ENCODE measurements at regions not wholly inside any gene's neighbourhood (a gene's known extent, or its start where the extent isn't known, plus 50 kb on each side); places are given as distances from the start of the nearest gene placed in this dataset.

DNA sequence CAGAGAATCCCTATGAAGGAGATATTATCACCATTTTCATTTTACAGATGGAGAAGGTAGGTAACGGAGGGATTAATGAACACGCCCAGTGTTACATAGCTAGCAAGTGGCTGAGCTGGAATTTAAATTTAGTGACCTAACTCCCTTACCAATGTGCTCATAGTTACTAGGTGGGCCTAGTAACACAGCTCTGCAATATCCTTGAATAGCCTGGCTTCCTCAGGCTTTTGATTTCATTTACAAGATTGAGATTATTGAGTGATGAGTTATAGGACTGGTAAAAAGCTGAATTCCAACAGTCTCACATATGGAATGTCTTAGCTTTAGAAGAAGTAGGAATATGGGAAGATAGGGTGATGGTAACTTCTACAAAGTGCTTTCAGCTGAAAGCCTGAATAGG lies 336.3 kb upstream of the KIF2A start:
- DNase-seq = no peak

DNA sequence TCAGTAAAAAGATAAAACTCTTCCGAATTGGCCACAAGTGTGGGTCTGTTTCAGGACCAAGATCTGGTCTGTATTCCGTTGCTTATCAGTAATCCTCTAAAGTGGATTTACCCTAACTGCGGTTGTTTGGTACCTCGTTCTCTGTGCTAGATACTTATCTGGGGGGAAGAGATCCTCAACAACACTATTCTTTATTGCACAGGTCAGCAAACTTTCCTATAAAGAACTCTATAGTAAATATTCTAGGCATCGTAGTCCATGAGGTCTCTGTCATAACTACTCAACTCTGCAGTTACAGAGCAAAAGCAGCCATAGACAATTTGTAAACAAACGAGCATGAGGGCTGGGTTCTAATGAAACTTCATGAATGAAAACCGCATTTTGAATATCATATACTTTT lies 335.8 kb upstream of the KIF2A start:
- DNase-seq = no peak

DNA sequence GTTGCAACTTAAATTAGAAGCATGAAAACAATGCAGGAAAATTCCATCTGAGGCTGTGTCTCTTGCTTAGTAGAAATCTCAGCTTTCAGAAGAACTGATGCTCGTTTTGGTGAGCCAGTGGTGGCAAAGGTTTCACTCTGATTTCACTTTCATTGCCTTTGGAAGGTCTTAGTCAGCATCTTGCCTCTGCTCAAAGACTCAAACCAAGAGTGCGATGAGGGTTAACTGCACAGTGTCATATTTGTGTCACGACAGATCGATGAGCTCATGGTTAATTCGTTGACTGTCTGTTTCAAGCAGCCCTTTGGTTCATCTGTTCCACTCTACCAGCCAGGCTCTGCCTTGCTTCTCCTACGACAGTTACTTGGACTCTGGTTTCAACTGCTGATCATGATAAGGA lies 331.3 kb upstream of the KIF2A start:
- no peak for DNase-seq

DNA sequence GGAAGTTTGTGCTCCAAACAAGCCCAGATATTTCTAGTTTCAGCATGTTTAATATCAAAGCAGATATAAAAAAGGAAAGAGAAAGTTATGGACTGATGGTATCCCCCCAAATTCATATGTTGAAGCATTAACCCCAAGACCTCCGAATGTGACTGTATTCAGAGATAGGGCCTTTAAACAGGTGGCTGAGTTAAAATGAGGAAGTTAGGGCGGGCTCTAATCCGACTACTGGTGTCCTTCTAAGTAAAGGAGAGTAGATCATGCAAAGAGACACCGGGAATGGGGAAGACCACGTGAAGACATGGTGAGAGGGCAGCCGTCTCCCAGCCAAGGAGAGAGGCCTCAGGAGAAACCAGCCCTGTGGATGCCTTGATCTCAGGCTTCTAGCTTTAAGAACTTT lies 324.1 kb upstream of the KIF2A start:
- no peak for DNase-seq

DNA sequence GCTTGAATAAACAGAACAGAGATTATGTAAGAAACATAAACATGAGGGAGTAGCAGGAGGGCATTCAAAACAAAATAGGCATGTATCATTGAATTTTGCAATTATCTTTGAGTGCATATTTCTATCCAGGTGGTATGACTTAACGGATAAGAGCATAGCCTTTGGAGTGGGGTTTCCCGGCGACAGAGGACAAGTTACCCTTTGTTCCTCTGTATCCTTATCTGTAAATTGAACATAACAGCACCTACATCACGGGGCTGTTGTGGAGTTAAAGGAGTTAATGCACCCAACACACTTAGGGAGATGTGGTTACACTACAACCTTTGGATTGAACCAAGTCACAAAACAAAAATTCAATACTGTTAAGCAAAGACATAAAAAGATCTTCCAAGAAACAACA lies 314.6 kb upstream of the KIF2A start:
- no peak for DNase-seq

DNA sequence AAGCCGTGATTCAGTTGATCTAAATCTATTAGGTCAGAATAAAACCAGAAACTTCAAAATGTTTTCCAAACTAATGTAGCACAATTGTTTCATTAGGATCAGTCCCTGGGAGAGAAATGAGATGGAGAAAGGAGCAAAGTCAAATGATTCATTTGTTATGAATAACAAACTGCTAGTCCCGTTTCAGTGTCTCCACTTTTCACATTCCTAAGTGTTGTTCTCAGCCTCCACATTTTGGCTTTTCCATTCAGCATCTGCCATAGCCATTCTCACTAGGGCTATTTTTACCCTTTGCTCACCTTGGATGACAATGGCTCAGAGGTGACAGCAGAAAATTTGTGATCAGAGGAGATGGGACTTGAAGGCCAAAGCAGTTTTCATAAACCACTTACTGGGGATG lies 314.1 kb upstream of the KIF2A start:
- no peak for DNase-seq

DNA sequence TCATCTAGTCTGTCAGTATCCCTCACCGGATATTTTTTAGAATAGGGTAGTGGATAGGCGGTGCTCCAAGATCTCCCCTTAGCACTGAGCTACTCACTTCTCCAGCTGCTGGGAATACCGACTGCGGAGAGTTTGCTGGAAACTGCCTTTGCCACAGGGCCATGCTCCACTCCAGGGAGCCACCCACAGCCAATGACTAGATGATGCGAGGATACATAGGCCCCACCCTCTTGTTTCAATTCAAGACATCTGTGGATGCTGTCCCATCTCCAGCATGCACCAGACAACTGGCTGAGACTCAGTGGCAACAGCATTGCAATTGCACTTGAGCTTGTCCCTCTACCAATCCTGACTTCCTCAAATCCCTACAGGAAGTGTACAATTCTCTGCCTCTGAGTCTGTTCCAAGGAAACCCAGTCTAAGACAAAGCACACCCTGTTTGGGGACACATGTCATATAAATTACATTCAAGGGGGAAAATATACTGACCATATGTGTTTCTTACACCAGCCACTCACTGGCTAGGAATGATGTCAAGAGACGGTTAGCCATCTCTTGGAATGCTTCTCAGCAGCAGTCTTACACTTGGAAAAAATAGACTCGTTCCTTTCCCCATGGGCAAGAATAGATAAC lies 312.6 kb upstream of the KIF2A start:
- DNase-seq = no peak

DNA sequence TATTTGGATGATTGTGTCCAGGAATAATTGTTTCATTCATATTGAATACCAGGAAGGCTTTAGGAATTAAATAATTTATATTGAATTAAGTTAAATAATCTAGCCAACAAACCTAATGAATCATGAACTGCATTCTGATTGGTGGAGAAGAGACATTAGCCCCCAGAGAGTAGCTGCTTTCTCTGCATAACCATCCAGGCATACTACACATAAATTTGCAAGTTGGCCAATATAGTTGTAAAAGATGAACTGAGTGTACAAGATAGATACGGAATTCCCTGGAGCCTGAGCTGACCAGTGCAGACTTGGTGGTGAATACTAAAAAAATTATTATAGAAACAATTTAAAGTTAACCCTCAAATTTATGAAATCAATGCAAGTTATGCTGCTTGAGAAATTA lies 311.8 kb upstream of the KIF2A start:
- DNase-seq = no peak

DNA sequence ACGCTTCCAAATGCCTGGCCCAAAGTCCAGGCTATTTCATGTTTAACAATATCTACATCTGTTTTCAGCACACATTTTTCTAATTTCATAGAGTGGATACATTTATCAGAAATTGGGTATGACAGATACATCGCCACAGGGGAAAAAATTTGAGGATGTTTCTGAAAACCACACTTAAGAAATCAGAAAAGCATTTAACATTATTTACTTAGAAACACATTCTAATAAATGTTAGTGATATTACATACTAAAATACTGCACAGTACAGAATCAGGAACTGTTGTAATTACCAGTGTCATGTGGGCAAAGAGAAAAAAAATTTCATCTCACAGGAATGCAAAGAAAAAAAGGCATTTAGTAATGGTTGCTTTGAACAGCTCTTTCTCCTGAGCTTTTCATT lies 310.5 kb upstream of the KIF2A start:
- no peak for DNase-seq

DNA sequence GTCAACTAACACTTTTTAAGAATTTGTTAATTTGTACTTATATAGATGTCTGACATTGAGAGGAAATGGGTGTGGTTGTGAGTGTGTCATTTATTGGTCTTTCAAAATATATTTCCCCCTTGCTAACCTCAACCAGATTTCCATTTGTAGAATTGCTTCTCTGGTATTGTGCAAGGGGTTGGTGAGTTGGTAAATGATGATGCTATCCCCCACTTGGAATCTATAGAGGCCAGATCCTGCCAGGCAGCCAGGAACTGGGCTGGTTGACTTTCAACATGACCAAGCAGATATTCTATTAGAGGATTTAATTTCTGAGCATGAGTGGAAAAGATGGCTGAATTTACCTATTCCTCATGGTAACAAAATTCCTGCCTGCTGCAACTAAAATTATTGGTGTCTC lies 306.6 kb upstream of the KIF2A start:
- DNase-seq = no peak

DNA sequence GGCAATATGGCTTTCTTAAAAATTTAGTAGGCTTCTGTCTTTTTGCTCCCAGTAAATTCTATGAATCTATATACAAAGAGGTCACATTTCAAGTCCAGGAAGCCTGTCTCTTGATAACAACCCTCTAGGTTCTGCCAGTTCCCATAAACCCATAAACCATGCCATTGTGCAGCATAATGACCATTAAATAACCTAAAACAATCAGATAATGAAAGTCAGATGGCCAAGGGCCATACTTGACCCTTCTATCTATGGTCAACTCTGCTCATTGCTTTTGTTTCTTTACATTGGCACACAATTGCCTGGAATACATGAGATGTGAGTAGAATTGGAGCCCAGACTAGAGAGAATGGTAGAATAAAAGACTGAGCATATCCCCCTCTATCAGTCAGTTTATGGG lies 305.4 kb upstream of the KIF2A start:
- DNase-seq = no peak

DNA sequence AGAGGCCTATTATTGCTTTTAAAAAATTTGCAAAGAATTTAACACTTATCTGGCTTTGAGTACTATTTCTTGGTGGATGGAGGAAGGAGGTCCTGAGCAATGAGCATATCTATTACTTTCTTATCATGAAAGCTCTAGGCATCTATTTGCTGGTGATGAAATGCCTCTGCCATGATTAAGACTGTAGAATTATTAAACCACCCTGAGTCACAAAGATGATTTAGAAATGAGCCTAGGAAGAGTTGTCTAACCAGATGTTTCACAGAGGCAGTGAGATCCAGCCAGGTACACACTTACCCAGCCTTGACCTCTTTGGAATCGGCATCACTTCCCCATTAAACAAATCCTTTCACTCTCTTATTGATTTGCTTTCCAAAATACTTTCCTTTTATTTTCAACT lies 304.4 kb upstream of the KIF2A start:
- DNase-seq = no peak

DNA sequence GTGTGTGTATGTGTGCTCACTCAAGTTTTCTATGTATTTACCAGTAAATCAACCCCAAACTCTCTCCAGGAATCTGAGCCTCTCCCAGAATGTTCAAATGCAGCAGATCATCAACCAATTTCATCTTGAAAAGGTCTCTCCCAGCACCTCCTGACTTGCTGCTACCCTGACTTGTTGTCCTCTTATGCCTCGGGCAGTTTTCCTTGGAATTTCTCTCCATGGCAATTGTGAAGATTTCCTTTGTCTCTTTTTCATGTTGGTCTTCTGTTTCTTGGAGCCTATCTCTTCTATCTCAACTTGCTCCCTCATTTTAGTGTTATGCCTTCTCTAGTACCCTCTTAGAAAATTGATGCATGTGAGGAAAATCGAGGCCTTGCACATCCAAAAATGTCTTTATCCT lies 303.6 kb upstream of the KIF2A start:
- no peak for DNase-seq

DNA sequence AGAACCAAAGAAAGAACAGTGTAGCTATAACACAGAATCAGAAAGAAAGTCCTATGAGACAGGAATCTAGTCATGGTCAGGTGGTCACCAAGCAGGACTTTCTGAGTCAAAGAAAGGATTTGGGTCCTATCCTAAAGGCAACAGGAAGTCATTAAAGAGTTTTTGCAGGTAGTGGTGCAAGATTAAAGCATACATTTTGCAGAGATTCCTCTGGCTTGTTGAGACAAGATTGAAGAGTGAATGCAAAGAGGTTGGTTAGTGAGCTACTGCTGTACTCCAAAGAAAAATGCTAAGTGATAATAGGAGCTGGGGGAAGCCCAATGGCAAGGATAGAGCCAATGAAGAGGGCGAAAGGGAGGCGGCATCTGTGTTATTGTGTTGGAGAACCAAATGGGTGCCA lies 300.5 kb upstream of the KIF2A start:
- no peak for DNase-seq

DNA sequence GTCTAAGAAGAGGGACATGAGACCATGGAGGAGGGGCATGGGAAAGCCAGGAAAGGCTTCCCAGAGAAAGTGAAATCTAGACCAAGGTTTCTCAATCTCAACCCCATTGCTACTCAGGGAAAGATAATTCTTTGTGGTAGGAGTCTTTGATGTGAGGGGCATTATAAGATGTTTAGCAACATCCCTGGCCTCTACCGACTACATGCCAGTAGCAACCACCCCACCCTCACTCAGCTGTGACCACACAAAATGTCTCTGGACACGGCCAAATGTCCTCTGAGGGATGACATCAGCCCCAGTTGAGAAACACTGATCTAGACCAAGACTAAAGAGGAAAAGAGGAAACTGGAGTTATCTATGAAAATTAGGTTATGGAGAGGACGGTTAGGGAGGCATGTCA lies 298.5 kb upstream of the KIF2A start:
- no peak for DNase-seq

DNA sequence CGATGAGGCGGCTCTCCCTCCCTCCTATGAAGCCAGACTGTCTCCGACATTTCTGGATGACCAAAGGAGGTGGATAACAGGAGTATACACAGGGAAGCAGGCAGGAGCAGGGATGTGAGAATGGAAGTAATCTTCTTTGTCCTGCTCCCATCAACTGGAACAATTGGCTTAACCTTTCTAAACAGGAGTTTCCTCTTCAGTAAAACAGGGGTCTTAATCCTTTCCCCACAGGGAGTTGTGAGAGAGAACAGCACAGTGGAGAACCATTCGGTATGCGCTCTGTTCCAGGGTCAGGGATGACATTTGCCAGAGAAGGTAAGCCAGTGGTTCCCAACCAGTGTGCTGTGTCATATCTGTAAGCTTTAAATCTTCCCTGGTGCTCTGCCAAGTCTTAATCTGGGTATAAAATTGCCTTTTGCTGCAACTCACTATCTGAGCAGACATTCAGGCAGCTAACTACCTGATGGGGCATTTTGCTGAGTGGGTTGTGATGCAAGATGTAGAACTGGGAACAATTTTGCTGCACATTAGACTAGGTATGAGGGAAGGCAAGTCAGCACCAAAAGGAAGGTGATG lies 294.8 kb upstream of the KIF2A start:
- DNase-seq = no peak

DNA sequence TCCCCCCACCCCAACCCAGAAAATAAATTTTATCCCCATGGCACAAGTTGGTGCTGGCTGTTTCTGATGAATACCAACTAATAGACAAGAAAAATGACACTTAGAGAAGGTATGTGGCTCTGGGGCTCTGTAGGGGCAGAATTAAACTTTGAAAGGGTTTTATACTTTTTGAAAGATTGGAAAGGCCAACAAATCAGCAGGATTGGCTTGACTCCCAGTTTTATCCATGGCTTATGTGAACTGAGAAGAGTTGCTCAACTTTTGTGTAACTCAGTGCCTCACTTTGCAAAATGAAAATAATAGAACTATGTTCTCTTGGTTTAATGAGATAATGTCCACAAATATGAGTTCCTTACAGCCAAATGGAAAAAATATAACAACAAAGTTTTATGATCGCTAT lies 288.9 kb upstream of the KIF2A start:
- DNase-seq = no peak

DNA sequence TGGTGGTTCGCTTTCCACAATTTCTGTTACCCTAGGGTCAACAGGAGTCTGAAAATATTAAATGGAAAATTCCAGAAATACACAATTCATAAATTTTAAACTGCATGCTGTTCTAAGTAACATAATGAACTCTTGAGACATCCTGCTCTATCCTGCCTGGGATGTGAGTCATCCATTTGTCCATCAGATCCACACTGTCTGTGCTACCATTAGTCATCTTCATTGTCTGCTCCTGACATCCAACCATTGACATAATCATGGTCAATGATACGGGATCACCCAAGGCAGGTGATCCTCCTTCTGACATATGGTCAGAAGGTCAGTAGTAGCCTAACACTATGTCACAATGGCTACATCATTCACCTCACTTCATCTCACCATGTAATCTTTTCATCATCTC lies 276.7 kb upstream of the KIF2A start:
- DNase-seq = no peak

DNA sequence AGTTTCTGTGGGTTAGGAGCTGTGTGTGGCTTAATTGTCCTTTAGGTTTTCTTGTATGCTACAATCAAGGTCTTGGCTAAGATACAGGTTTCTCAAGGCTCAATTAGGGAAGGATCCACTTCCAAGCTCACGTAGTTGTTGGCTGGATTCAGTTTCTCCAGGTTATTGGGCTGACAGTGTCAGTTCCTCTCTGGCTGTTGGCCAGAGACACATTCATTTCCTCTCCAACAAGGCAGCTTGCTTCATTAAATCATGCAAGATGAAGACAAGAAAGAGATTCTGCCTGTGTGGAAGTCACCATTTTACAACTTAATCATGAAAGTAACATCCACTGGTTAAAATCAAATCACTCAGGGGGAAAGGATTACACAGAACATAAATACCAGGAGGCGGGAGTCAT lies 275.7 kb upstream of the KIF2A start:
- DNase-seq = no peak

DNA sequence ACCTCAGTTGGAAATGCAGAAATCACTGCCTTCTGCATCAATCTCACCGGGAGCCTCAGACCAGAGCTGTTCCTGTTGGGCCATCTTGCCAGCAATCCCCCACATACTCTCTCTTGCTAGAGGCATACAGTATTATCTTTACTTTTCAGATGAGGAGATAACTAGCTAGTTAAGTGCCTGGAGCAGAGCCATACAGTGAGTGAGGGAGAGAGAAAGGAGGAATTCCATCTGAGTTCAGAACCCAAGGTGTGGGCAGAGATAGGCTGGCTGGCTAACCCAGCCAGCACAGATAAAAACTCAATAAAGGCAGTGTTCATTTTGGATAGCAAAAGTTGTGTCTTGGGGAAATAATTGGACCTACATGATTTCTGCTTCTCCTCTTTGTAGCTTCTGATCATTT lies 268.0 kb upstream of the KIF2A start:
- no peak for DNase-seq

DNA sequence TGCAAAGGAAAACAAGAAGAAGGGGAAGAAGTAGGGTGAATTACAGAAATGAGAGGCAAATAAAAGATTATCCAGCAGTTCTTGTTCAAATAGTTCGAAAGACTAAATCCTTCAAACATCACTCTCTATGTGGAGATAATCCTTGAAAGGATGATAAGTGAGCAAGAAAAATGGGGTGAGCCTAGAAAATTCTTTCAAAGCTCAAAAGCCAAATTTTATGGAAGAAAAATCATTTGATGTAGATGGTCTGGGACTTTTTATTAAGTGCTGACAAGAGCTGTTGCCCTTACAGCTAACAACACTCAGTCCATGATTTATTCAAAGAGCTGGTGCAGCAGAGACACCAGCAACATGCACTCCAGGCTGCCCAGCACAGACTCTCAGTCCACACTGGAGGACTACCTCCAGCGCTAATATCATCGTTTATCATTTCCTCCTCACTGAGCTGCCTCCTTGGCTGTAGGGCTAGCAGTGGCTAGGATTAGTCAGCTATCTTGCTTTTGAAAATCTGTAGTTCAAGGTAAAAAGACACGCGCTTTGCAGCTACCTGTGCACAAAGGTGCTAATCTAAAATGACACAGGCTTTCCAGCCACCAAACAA lies 264.8 kb upstream of the KIF2A start:
- no peak for DNase-seq

DNA sequence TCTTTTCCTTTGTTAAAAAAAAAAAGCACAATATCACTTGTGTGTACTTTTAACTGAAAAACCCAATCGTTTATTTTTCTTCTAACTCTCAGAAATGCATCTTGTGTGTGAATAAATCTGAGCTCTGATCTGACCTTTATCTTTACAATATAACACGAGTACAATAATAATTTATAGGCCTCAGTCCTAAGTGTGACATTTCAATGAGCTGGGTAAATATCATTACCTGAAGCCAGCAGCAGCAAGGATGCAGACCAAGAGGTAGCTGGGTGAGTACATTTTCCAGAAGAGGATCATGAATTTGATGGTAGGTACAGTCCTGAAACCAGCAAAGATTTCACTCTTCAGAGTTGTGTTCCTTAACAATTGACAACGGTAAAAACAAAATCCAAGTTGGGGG lies 264.0 kb upstream of the KIF2A start:
- no peak for DNase-seq

DNA sequence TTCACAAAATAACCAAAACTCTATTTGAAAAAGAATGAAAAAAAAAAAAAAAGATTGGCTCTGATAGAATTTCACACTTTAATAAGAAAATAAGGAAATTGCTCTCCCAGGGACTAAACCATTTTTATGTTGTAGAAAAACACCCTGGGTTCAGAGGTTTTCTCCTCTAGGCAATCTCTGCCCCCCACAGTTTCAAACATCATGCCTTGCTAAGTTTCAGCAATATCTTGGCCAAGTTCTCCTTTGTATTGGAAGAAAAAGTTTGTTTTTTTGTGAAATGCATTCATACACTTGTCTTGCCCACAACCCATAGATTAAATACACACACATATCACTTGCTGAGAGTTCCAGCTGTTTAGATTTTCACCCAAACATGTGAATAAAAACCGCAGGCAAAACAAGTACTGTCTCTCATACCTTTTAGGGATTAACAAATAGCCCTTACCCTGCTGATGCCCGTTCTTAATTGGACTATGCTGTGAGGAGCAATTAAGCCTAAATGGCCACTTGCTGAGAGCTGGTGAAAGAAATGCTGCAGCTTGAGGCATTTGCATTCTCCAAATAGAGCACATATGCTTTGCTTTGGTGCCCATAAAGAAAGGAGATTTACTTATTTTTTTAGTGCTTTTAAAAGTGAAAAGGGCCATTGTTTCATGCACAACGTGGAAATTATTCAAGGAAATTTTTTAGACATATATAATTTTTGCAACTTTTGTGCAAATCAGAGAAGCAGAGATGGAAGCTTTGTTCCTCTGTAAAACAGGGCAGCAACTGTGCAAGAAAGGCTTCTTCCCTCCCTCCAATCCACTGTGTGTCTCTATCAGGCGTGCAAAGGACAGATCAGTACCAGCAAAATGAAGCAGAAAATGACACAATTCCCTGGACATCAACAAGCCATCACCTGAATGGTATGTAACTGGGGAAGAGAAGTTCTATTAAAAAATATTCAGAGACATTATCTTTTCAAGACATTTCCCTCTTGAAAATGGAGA lies 262.4 kb upstream of the KIF2A start:
- no peak for DNase-seq

DNA sequence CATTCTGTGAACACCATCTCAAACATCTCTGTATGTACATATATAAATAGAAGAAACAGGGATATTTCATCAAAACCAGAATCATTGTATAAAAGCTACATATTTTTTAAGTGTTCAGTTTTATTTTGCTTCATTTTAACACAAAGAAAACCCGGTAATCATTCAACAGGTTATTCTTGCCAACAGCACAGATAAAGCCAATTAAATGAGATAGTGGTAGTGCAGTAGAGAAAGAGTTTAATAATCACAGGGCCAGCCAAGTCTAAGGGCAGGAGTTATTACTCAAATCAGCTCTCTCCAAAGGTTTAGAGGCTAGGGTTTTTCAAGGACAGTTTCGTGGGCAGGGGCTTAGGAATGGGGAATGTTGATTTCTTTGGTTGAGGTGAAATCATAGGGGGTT lies 261.0 kb upstream of the KIF2A start:
- no peak for DNase-seq

Measured in hippocampal formation (tissue), 2 donors.